GM19395 (cell line): ENCODE measurements at regions not wholly inside any gene's neighbourhood (a gene's known extent, or its start where the extent isn't known, plus 50 kb on each side); places are given as distances from the start of the nearest gene placed in this dataset.

Experiments
- ATAC-seq: cut with Tn5 transposase; IDR thresholded peaks from one replicate; pipeline ENCODE4 v1.9.1; 2021; ENCODE audit warnings: mild to moderate bottlenecking, moderate library complexity; ENCODE audit not compliant: unreplicated experiment

DNA sequence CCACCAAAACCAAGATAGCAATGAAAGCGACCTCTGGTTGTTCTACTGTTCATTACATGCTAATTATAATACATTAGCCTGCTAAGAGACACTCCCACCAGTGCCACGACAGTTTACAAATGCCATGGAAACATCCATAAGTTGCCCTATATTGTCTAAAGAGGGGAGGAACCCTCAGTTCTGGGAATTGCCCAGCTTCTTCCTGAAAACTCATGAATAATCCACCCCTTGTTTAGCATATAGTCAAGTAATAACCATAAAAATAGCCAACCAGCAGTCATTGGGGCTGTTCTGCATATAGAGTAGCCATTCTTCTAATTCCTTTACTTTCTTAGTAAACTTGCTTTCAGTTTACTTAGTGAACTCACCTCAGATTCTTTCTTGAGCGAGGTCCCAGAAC is 189.8 kb upstream of the SOX11 start:
- ATAC-seq, result no peak

DNA sequence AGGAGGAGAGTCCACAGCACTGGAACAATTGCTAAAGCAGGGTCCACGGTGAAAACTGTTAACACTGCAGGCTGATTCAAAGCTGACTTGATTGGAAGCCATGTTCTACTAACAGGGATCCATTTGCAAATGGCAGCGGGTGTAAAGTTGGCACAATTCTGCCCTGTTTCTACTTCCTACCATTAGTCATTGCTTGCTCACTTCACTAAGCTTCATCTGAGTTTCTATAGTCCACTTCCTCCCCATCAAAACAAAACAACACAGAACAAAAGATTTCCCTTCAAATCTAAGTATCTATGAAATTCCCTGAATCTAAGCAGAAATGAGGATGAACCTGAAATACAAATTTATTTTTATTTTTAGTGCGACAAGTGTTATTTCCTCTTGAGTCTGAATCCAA is 187.4 kb upstream of the SOX11 start:
- ATAC-seq, result no peak

DNA sequence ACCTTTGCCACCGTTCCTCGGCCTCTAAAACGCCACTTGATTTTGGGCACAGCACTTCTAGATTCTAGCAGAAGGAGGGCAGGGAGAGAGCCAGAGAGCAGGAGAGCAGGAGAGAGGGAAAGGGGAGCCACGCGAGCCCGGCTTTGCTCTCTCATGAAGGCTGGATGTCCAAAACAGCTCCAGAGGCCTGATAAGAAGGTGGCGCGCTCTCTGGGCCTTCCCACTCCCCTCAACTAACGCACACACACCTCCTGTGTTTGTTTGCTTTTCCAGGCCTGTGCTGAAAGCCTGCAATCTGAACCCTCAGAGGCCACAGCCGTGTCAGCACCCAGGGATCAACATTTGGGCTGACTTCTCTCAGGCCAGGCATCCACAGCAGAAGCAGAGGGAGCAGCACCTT is 184.8 kb upstream of the SOX11 start:
- no peak for ATAC-seq

DNA sequence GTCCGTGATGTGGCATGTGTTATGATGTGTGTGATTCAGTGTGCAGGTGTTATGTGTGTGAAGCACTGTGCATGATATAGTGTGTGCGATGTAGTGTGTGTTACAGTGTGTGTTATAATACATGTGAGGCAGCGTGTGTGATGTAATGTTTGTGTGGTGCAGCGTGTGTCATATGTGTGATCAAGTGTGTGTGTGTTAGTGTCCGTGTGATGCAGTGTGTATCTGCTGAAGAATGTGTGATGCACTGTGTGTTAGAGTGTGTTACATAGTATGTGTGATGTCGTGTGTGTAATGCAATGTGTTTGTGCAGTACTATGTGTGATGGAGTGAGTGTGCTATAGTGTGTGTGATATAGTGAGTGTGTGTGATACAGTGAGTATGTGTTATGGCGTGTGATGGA is 182.8 kb upstream of the SOX11 start:
- ATAC-seq, result no peak

DNA sequence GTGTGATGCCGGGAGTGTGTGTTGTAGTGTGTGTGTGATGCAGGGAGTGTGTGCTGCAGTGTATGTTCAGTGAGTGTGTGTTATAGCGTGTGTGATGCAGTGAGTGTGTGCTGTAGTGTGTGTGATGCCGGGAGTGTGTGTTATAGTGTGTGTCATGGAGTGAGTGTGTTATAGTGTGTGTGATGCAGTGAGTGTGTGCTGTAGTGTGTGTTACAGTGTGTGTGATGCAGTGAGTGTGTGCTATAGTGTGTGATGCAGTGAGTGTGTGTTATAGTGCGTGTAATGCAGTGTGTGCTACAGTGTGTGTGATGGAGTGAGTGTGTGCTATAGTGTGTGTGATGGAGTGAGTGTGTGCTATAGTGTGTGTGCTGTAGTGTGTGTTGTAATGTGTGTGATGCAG is 182.1 kb upstream of the SOX11 start:
- ATAC-seq, result no peak

DNA sequence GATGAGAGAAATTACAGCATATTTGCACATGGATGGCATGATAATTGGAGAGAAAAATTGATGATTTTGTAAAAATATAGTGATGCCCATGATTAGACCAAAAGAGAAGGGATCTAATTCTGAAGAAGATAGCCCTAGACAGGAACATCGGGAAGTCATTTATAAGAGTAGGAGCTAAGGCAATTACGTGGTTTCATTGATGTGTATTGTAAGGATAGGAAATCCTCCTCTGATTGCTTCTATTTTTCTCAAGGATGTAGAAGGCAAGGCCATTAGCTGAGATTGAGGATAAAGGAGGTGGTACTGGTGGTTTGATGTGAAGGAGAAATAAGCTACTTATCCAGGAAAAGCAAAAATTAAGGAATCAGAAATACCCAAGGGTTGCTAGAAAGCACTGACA is 176.5 kb upstream of the SOX11 start:
- ATAC-seq, result no peak

DNA sequence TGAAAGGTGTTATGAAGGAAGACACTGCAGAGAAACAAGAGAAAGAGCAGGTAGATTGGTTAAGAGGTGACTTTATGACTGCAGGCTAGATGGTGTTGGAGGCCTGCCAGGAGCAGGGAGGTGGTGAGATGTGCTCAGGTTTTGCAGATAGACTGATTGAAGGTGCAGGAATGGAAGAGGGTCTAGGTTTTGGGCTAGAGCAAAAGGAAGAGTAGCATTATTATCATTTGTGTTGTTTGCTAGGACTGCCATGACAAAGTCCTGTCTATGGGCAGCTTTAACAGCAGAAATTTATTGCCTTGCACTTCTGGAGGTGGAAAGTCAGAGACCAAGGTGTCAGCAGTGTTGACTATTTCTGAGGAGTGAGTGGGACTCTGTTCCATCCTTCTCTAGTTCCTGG is 172.9 kb upstream of the SOX11 start:
- ATAC-seq, result no peak

DNA sequence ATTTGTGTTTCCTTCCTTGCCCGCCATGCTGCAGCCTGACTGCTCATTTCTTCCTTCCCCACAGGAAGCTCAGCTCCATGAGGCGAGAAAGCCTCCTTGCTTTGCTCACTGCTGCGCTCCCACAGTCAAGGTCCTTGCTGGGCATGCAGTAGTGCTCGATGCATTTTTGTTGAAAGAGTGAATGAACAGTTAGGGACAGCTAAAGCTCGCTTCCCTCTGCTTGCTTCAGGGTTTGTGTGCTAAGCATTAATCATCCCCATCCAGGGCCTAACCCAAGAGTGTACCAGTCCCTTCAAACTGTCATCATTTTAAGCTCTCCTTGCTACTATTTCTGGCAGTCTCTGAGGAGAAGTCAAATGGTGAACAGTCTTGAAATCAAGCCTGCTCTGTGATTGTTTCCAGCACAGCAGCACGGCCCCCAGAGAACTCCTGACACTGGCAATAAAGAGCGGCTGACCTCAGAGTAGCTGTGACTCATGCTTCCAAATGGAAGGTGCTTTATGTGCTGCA is 171.7 kb upstream of the SOX11 start:
- no peak for ATAC-seq

DNA sequence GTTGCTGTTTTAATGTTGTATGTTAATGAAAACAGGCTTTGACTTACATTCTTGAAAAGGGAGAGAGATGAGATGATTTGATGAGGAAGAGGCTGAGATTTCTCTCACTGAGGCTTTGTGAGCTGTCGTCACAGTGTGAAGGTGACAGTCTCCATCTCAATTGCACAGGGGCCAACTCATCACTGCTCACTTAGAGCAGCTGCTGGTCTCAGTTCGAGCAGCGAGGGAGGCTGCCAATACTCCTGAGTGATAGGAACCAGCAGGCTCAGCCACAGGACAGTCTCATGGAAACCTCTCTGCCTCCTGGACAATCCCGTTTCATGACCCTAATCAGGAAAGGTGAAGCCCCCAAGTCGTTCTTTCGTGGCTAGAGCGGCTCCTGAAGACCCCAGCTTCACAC is 170.7 kb upstream of the SOX11 start:
- ATAC-seq, result no peak

DNA sequence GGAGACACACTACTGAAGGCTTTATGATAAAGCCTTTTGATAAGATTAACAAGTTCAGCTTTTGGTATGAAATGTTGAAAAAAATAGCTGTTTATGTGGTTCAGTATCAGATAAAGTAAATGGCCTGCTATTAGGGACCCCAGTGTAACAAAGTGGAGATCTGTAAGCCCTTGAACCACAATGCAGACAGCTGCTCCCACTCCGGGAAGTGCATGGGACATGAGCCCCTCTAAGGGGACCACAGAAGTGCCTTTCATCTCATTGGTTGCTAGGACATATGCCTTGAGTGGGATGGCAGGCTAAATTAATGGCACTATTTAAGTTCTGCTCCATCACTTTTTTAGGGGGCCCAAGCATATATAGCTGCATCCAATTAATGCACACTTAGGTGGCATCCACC is 167.6 kb upstream of the SOX11 start:
- ATAC-seq, result no peak

DNA sequence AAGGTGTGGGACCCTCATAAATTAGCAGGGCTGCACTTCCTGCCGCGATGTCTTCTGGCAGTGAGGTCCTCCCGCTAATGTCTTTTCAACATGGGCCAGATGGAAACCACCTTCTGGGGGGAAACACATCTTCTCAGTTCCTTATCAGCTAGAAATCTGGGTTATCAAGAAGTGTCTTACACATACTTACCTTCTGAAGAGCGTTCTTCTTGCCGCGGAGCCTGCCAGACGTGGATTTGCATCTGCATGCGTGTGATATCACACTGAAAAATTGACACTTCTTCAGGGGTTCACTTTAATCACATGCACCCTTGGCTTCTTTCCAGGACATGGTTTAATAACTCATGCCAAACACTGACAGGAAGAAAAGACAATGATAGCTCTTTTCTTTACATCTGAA is 163.5 kb upstream of the SOX11 start:
- no peak for ATAC-seq

DNA sequence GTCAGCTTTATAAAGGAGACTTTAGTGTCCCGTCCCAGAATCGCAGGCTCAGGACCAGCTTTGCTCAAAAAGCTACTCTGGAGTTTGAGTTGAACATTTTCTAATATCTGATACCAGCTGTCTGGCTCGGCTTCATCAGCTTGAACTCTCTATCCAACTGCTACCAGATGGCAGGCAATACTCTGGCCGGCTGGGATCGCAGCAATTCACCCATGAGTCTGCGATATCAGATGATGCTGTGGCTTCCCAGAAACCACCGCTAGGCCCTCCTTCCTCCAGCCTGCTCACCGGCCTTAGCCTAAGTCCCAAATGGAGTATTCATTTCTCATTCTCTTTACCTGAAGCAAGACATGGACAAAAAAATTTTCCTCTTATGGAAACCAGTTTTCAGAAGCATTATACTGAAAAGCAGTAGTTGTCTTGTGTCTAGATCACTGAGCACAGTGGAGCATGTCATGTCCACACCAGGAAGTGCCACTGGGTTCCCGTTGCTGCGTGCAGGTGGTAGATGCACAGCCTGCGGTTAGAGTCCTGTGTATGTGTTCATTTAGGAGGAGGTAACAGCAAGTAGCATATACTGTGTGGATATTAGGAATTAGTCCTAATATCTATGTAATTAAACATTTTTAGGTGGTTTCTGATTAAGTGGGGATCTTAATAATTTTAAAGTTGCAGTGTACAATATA is 162.0 kb upstream of the SOX11 start:
- no peak for ATAC-seq

DNA sequence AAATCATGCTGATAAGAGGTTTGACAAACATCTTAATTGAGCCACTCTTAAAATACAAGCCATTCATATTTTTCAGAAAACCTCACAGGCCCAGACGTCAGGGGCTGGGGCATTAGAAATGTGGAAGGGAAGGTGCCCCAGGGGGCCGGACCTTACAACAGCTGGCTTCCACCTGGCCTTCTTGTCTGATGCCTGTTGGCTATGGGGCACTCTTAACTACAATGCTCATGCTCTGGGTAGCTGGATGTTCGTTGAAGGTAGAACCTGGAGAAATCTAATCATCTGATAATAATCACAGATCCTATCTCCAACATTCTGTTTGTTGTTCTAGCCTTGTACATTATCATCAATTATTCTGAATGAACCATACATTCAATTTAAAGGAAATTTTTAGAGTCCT is 156.9 kb upstream of the SOX11 start:
- no peak for ATAC-seq

DNA sequence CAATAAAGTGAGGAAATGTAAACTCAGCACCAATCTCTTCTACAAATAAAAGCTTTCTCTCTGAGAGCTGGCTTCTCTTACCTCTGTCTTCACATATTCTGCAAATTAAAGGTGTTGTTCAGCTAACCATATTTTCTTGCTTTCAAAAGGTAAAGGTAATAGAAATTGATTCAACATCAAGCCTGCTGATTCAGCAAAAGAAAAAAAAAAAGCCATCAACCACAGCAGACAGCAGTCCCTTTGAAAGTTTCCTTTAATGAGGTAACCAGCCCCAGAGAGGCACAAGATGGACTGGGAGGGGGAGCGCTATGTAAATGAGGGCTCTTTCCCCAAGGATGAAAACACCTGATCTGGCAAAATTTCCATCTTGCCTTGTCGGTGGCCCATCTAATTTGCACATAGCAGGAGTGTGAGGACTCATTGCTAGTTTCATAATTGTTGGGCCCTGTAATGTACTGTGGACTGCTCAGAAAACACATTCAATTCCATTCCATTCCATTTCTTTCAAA is 154.9 kb upstream of the SOX11 start:
- ATAC-seq, result no peak

DNA sequence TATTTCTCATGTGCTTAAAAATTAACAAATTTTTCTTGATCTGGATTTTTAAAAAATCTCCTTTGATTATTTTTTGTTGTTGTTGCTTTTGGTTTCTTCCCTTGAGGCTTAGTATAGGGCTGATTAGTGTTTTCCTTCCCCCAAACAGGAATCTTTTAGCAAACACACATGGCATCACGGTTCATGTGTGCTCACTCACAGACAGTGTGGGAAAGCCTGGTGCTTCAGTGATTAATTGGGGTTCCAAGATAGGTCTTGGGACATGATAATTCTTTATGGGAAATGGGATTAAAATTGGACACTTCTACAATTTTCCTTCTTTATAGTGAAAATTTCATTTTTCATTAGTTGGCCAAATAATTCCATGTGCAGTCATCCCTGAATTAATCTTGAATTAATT is 153.9 kb upstream of the SOX11 start:
- no peak for ATAC-seq

DNA sequence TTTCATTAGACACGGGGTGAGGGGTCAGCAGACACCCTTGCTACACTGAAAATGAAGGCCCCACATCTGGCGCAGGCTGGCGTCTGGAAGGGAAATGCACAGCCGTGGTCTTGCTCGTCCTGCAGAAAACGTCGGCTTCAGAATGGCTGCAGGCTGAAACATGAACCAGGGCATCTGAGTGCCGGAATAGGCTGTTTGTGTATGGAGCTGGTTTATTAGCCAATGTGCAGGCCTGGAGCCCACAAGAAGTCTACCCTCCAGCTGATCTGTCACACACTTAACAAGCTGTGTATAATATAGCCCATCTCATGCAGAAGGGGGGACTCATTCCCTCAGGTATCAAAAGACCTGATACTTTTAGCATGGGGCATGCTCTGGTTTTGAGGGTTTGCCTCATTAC is 153.4 kb upstream of the SOX11 start:
- ATAC-seq, result no peak

DNA sequence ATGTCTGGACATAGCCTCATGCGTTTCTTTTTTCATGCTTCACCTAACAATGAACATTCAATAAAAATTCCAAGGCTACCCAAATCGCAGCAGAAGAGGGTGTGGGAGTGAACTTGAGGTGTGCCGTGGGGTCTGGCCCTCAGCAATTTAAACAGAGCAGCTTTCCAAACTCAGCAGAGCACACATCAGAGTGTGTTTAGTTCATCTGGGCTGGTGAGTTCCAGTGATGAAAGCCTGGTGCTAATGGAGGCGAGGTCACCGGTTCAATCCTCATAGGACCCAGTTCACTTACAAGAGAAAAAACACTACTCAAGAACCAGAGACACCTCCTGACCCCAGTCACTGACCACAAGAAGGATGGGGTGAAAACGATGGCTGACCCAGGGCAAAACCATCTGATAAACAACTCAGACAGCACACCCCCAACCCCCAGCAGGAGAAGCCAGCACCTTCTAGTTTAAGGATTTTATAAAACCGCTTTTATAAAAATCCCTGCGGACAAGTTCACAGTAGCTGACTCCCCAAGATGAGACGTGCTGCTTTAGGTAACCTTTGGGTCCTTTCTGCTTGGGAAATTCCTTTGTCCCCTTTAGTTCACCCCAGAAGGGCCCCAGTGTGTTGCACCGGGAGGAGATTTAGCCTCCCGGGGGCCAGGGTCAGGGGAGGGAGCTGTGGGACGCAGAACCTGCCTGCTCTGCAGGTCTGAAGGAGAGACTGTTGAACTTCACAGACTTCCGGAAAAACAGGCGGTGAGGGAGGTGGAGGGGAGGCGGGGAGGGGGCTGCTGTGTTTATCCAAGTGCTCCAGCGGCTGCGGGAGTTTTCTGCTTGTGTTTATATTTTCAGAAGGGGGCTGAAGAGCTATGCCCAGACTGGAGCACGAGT is 152.7 kb upstream of the SOX11 start:
- no peak for ATAC-seq

DNA sequence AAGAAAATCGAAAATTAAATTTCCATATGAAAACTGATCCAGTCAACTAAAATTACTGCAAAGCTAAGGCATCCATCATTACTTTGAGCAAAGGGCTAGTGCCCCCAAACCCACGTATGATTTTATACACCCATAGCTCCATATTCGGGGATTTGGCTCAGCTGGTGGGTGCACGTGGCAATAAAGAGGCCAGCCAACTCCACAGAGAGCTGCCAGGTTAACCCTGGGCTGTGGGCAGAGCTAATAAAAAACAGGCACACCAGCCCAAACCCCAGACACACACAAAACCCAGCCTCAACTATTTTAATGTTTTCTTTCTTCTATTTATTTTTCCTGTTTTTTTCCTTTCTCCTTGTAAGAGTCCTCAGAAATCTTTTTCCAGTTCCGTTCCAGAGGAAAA is 151.3 kb upstream of the SOX11 start:
- ATAC-seq, result no peak

DNA sequence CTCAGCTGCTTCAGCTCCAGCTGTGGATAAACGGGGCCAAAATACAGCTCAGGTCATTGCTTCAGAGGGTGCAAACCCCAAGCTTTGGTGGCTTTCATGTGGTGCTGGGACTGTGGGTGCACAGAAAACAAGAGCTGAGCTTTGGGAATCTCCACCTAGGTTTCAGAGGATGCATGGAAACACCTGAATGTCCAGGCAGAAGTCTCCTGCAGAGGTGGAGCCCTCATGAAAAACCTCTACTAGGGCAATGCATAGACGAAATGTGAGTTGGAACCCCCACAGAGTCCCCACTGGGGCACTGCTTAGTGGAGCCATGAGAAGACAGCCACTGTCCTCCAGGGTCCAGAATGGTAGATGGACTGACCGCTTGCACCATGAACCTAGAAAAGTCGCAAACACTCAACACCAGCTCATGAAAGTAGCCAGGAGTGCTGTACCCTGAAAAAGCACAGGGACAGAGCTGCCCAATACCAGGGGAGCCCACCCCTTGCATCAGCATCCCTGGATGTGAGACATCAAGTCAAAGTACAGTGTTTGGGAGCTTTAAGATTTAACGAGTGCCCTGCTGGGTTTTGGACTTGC is 147.9 kb upstream of the SOX11 start:
- no peak for ATAC-seq

DNA sequence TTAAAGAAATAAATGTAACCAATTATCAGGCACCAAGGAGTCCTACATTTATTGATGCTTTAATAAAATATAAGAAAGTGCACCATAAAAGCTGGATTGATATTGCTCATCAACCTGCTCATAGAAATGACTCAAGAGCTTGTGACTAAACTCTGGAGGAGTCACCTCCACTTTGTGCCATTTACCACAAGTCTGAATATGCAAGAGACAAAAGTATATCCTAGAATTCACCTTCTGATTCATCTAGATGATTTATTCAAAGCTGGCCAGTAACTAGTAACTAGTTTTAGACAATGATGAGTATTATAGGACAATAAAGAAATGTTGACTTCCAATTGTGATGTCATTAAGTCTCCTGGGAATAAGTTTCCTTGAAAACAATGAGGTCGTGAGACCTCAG is 146.0 kb upstream of the SOX11 start:
- ATAC-seq, result no peak

DNA sequence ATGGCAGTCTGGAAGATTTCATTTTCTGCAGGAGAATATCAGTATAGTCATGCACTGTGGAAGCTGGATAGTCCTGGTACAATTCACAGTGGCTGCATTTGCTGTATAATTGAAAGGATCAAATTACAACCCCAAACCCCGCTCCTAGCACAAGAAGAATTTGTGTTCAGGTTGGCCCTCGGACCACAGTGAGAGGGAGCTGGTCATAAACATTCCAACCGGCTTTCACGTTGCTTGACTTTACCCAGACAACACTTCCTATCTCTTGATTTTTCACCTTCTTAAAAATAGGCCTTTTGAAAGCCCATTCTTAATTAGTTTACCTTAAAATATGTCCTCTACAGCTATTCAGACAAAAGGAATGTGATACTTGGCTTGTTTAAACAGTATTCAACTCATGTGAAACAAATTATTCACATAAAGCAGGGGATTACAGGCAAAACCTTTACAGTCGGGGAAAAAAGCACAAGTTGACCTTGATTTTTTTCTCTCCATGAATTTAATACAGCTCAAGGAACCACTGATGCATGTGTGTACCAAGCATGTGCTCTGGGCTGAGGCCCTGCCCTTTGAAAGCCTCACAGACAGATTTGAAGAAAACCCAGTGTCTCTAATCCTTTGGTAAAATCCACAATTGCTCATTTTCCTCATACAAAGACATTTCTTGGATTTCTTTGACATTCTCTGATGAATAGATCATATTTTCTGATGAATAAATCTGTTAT is 143.0 kb upstream of the SOX11 start:
- ATAC-seq, result no peak
